Anterior cingulate cortex (tissue), 58 donors: ENCODE measurements at regions not wholly inside any gene's neighbourhood (a gene's known extent, or its start where the extent isn't known, plus 50 kb on each side); places are given as distances from the start of the nearest gene placed in this dataset.

Experiments
- DNase-seq, 58 donors: peaks; one replicate each; lab custom pipeline; 2025; lab: John Stamatoyannopoulos, UW

DNA sequence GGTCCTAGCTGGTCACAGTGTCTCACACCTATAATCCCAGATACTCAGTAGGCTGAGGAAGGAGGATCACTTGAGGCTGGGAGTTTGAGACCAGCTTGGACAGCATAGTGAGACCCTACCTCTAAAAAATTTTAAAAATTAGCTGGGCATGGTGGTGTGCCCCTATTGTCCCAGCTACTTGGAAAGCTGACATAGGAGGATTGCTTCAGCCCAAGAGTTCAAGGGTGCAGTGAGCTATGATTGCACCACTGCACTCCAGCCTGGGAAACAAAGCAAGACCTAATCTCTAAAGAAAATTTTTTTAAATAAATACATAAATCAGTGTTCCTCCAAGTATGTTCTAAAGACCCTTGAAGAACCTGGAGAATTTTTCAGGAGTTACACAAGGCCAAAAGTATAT, 50.6 kb upstream of the GNAO1 start:
- DNase-seq: no peak

DNA sequence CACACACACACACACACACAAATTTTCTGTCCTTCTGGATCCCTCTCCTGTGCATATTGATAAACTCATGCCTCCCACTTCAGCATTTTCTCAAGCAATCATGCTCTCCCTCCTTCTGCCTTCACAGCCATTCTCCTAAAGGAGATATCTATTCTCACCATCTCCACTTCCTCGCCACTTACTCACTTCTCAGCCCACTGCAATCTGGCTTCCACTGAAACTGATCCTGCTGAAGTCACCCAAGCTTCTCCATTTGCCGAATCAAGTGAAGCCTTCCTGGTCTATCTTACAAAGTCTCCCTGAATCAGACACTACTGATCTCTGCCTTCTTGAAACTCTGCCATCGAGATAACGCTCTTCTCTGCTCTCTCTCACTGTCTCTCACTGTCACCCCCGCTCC, 54.0 kb upstream of the GNAO1 start:
- peak in 22 of 58 donors; percentile 5 to 65 (median 21) for DNase-seq

DNA sequence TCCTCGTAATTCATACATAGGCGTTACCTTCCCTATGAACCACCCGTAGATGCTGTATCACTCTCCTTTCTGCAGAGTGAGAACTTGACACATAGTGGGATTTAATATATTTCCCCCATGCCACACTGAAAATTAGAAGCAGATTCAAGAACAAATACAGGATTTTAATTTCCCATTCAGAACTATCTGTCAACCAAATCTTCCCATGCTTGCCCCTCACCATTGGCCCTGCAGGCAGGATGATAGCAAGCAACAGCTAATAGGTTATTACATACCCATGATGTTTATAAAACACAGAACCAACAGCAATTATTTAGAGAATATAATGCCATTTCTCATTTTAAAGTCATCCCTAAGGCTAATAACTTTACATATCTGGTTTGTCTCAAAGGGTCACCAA, 55.0 kb upstream of the GNAO1 start:
- DNase-seq: no peak

DNA sequence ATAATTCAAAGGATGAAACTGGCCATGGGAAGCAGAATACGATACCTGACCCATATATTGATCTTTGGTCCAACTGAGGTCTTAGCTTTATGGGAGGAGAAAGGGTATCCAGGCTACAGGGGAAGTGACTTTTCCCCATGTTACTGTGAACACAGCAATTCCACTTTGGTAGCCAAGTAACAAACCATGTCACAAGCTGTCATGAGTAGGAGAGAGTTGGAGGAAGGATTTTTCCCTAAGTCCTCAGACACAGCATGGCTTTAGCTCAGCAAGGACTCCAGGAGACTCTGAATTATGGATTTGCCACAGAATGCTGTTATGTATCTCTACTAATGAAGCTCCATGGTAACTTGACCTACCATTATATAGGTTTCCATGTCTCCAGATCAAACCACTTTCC, 56.5 kb upstream of the GNAO1 start:
- no peak for DNase-seq

DNA sequence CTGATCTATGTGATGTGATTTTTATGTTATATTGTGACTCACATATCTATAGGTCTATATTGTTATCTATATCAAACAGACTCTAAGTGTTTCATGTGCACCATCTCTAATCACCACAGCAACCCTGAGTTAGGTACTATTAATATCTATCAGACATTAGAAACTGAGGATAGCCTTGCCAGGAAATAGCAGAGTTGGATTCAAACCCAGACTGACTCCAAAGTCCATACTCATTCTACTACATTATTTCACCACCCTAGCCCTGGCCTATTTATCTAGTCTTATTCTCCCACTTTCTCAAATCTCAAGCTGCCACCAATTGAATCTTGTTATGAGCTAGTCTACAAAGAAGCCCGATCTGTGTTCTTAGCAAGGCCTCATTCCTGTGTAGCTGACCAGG, 65.4 kb upstream of the GNAO1 start:
- no peak for DNase-seq

DNA sequence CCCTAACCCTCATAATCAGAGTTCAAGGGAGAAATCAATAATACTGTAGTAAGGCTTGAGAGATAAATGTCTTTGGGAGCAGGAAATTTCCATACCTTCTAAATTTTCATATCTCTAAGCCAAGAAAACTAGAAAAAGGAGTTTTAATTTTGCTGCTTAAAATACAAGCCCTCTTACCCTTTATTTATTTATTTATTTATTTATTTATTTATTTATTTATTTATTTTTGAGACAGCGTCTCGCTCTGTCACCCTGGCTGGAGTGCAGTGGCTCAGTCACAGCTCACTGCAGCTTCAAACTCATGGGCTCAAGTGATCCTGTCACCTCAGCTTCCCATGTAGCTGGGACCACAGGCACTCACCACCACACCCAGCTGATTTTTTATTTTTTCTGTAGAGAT, 69.0 kb upstream of the GNAO1 start:
- DNase-seq: no peak

DNA sequence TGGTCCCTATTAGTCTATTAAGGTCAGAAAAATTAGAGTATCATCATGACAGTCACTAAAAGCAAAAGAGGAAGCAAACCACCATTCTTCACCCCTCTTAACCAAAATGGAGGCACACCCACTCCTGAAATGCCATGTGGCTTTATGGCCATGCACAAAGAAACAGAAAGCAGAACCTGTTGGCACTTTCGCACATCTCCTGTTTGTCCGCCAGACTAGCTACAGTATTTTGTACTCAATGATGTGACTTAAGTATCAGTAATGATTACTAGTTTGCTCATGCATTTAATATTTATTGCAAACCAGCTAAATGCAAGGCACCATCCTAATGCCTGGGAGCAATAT, 70.2 kb upstream of the GNAO1 start:
- DNase-seq: no peak

DNA sequence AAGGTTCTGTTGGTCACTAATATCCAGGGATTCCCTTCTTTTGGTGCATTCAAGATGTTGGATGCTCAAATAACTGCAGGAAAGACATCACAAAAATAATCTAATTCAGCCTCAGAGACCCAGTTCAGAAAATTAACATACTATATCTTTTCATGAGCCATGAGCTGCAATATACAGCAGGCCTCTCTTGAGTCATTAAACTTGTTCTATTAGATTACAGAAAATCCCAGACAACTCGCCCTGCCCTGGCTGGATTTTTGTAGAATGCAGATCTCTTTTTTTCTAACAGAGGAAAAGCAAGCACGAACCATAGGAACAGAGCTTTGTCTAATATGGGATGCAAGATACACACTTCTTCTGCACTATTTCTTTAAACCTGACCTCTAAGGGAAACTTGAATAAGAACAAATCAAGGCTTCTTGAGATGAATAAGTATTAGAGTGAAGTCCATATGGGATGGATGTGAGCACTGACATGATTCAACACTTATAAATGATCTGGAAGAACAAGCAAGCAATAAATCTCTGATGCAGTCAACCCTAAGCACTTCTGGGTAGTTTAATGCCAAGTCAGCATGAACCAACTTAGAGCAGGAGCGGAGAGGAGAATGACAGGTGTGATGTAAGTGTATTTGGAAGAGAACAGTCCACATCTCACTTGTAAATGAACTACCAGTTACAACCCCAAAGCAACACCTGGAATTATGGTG, 70.7 kb upstream of the GNAO1 start:
- no peak for DNase-seq

DNA sequence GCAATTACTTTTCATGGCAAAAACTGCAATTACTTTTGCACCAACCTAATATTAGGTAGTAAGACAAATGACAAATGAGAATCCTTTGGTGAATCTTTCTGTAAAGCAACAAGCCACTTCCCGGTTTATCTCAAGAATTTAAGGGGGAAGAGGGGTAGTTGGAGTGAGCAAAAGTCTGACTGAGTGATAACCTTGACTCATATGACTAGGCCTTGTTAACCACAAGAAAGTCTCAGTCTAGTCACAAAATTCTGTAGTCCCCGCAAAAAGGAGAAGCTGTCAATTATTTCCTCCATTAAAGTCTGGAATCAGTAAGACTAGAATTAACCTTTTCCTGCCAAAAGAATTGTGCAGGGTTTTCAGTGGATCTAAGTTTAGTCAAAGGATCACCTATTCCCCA, 72.2 kb upstream of the GNAO1 start:
- no peak for DNase-seq

DNA sequence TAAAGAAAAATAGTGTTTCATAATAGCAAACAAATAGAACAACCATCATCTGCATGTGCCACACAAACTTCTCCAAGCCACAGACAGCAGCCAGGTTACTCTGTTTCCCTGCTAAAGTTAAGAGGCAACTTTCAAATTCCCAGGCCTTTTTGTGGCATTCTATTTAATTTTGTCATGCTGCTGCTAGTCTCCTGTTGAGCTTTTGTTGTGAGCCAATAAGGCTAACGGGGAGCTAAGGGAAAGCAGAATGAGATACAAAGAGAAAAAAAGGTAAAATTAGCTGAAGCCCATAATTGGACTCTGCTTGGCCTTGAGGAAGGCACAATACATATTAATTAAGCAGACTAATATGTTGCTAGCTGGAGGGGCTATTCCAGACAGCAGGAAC, 74.7 kb upstream of the GNAO1 start:
- DNase-seq: peak in 2 of 58 donors; percentile 40 to 62

DNA sequence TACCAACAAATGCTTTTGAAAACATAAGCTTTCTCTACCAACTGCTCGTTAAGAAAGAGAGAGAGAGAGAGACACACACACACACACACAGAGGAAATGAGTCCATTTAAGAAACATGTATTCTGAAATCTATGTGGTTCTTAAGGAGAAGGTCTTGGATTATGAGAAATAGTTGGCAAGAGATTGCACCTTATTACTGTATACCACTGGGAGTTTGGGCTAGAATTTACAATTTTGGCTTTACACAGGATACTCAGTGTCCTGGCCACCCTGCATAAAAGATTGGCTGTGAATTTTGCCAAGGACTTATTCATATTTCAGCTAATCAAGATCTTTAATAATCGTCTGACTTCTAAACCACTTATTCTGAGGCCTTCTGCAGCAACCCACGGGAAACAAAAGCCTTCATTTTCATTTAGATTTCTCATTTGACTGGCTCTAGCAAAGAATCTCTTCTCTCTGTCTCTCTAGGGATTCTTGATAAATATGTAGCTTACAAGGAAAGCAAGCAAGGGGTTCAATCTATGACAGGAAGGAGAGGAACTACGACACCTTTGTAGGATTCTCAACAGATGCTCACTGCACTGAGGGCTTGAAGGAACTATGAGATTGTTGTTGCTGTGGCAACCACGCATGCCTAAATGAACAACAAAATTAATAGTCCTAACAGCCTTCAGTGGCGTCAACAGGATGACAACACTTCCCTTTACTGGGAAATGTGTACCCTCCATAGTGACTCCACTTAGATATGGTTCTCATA, 75.3 kb upstream of the GNAO1 start:
- DNase-seq: peak in 4 of 58 donors; percentile 2 to 62 (median 39)

DNA sequence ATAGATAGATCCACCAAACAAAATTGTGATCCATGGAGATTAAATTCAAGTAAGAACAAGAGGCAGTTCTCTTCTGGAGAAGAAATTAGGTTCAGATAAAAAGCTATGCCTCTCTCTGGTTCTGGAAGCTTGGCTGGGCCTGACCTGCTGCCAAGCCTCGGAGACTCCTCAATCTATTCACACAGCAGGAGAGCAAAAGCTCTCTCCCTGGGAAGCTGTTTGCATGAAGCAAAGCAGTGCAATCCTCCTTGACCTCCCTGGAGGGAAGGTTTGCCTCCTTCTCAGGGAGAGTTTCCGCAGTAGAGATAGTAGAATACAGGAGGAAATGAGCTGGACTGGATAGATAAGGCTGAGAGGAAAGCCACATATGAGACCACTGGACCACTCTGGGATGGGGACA, 78.1 kb upstream of the GNAO1 start:
- no peak for DNase-seq

DNA sequence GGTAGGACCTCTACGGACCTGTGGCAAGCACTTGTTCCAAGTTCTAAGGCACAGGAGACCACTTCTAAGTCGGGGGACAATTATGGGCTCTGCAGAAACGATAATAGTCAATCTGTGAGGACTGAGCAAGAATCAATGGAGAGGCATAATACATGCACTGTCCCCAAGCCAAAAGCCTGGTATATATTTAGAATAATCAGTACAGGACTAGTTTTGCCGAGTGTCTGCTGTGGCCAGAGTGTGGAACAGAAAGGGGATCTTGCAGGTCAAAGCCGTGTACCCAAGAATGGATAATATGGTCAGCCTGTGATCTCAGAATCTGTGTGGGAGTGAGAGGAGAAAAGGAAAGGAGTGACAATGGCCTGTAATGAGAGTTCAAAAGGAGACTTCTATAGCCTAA, 80.2 kb upstream of the GNAO1 start:
- no peak for DNase-seq

DNA sequence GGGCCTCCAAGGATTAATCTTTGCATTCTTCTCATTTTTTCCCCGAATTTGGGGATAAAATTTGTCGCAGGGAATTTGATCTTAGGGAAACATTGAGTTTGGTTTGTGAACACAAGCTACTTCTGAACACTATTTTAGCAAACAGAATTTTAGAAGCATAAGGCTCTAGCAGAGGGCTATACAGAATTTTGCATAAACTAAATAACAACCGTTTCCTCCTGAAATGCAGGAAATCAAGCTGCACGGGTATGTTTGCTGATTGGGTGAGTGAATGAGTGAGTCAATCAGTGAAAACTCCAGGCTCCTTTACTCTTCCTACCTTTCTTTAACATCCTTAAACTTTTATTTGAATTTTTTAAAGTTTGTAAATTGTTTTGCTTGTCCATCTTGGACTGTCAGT, 81.3 kb upstream of the GNAO1 start:
- DNase-seq: no peak

DNA sequence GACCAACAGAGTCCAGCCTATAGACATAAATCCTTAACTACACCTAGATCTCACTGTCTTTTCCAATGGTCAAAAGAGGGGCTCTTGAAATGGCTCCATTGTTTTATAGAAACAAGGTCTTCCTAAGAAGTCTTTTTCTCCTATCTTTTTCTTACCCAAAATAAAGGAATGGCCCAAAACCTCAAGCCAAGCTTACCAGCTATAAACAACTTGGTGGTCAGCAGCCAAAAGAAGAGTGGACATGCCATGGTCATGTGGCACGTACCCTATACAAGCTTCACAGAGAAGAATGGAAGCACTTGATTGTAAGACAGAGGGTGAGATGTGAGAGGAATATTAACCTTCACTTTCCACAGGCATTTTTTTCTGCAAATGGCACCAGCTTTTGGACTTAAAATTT, 82.1 kb upstream of the GNAO1 start:
- peak in 4 of 58 donors; percentile 6 to 22 (median 10) for DNase-seq

DNA sequence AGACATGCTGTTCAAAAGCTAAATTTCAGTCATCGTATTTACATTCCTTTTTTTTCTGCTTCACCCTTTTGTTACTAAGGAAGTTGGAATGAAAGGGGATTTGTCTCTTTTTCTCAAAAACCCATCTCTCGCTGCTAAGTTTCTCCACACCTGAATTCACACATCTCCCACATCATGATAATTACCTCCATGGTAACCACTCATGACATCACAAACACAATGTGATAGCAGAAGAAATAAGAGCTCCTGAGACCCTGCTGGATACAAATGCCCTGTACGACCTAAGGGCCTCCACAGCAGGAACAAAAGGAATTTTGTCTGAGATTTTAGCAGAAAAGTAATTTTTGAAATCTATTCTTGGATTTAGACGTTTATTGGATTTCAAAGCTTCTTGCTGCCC, 82.6 kb upstream of the GNAO1 start:
- no peak for DNase-seq

DNA sequence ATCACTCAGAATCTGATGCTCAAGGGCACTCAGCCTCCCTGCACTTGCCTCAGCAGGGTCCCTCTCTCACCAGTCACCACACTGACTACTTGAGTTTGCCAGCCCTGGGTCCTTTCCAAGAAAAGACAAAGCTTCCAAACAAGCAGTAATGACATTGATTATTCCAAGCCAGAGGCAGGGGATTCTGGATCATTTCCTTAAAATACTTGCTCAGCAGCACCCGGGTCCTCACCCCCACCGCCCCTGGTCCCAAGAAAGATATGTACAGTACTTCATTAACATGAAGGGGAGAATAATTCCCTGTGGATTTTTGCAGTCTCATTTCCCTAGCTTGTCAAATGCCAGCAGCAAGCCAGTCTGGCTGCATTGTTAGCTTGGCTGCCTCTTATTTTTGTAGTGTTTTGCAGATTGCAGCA, 83.2 kb upstream of the GNAO1 start:
- DNase-seq: peak in 52 of 58 donors; percentile 3 to 81 (median 52)

DNA sequence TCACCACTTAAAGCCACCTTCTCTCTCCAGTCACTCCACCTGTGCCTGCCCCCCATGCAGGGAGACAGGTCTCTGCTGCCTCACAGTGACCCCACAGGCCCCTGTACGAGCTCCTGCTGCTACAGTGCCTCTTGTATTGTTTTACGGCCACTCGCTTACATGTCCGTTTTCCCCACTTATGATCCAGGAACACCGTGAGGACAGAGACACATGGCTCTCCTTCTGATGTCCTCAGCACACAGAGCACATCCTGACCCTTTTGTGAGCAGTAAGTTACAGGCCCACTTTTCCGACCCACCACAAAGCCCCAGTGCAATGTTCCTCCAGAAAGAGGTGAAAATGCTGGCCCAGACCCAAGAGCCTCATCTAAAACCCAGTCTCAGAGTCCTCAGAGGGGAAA, 84.8 kb upstream of the GNAO1 start:
- no peak for DNase-seq

DNA sequence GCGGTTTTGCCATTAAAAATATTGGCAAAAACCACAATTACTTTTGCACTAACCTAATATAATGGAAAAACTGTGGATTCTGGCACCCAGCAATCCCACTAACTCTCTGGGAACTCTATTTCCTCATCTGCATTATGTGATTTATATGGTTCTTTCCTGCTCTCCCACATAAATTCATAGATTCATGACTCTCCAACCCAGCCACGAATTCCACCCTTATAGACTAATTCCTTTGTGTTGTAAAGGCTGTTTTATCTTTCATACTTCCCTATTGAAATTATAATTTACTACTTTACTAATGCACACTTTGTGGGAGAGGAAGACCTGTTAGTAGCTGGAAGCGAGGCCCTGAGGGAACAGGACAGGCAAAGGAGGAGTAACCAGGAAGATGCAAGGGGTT, 88.4 kb upstream of the GNAO1 start:
- DNase-seq: no peak

DNA sequence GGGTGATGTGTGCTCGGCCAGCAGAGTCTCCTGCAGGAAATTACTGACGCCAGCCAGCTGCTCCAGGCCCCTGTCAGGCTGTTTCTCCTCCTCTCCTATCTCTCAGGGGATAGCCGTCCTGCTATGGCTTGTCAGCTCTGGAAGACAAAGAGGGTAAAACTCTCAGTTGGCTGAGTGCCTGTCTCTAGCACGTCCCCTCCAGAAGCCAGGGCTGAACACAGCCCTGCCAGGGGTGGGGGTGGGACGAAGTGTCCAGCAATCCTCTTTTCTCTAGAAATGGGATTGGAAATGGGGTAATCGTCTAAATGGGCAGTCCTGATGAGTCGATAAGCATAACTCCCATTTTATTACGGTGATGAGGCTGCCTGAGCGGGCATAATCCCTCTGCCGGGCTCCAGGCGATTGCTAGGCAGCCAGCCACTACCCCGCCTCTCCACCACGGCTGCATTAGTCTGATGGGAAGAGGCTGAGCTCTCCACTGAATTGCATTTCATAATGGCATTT, 89.1 kb upstream of the GNAO1 start:
- peak in 29 of 58 donors; percentile 6 to 68 (median 29) for DNase-seq

DNA sequence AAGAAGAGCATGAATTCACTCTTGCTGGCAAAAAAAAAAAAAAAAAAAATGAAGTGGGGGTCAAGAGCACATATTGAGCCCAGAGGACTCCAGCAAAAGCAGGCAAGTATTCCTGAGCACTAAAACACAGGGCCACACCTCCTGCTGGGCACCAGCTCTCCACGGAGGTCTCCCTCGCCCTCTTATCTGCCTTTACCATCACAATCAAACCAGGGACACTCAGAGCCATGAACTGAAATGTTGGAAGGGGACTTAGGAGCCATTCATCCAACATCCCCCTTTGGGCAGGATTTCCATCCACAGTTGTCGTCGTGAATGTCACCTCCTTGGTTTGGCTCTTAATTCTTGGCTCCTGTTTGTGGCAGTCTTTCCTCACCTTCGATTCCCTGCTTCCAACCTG, 89.8 kb upstream of the GNAO1 start:
- no peak for DNase-seq

DNA sequence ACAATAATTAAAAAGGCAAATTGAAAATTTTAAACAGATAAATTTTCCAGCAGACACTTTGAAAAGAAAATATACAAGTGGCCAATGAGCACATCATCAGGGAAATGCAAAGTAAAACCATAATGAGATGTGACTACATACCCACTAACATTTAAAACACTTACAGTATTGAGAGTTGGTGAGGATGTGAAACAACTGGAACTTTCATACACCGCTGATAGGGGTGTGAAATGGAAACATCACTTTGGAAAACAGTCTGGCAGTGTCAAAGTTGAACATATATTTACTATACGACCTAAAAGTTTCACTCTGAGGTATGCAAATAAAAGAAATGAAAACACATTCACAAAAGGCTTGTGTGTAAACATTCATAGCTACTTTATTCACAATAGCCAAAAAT, 94.0 kb upstream of the GNAO1 start:
- no peak for DNase-seq
